Parathyroid adenoma (tissue), 2 donors: ENCODE measurements at regions not wholly inside any gene's neighbourhood (a gene's known extent, or its start where the extent isn't known, plus 50 kb on each side); places are given as distances from the start of the nearest gene placed in this dataset.

Source experiments
- H2AFZ ChIP-seq: fragments of 300-600 bp; sonication (generic); one replicate; pipeline ENCODE4 v1.7.0; 2017; ENCODE audit warnings: antibody characterized with exemption, mild to moderate bottlenecking
- H3K27ac ChIP-seq: fragments of 300-600 bp; sonication (generic); one replicate; pipeline ENCODE4 v1.7.0; 2017
- H3K27me3 ChIP-seq: fragments of 300-600 bp; sonication (generic); one replicate; pipeline ENCODE4 v1.7.0; 2017; ENCODE audit warnings: low read length; ENCODE audit not compliant: control insufficient read depth, insufficient read depth
- H3K36me3 ChIP-seq: fragments of 300-600 bp; sonication (generic); one replicate; pipeline ENCODE4 v1.7.0; 2017; ENCODE audit warnings: low read length; ENCODE audit not compliant: control insufficient read depth, insufficient read depth
- H3K4me1 ChIP-seq: fragments of 300-600 bp; sonication (generic); one replicate; pipeline ENCODE4 v1.7.0; 2017; ENCODE audit warnings: control low read depth
- H3K4me2 ChIP-seq: fragments of 300-600 bp; sonication (generic); one replicate; pipeline ENCODE4 v1.7.0; 2017; ENCODE audit warnings: low read length
- H3K4me3 ChIP-seq: fragments of 300-600 bp; sonication (generic); one replicate; pipeline ENCODE4 v1.7.0; 2017; ENCODE audit warnings: low read depth, low read length
- H3K79me2 ChIP-seq: fragments of 300-600 bp; sonication (generic); one replicate; pipeline ENCODE4 v1.7.0; 2017; ENCODE audit warnings: control low read depth
- H3K9ac ChIP-seq: fragments of 300-600 bp; sonication (generic); one replicate; pipeline ENCODE4 v1.7.0; 2017; ENCODE audit warnings: mild to moderate bottlenecking
- H3K9me3 ChIP-seq: fragments of 300-600 bp; sonication (generic); one replicate; pipeline ENCODE4 v1.7.0; 2017; ENCODE audit warnings: low read length; ENCODE audit not compliant: control insufficient read depth
- CTCF ChIP-seq: fragments of 300-600 bp; sonication (generic); IDR thresholded peaks from one replicate; pipeline ENCODE4 v1.7.0; 2017; ENCODE audit warnings: antibody characterized with exemption, mild to moderate bottlenecking
- donor health status: primary hyperparathyroidism.

GRCh38 chr15:31472636-31473384 is 146.2 kb downstream of the KLF13 start:
- no peak overlapping the region for H3K9ac ChIP-seq
- no peak overlapping the region for H3K27ac ChIP-seq
- H3K4me1 ChIP-seq: no peaks in the 10 kb centered on the region

GRCh38 chr15:31473385-31474058 is 146.9 kb downstream of the KLF13 start:
- no peak overlapping the region for H3K9ac ChIP-seq
- no peak overlapping the region for H3K27ac ChIP-seq
- H3K27me3 ChIP-seq: no peaks in the 10 kb centered on the region
- no peaks in the 10 kb centered on the region for H3K4me1 ChIP-seq
- H3K9me3 ChIP-seq: no peaks in the 10 kb centered on the region
- no peaks in the 10 kb centered on the region for H3K36me3 ChIP-seq
- H3K79me2 ChIP-seq: no peaks in the 10 kb centered on the region
- TF ChIP-seq CTCF: no peak
- H2AFZ ChIP-seq: no peak overlapping the region
- H3K4me2 ChIP-seq: no peak overlapping the region
- no peak overlapping the region for H3K4me3 ChIP-seq

More at GRCh38 chr15:31472636-31473384, 146.2 kb downstream of the KLF13 start:
- H3K79me2 ChIP-seq: no peaks in the 10 kb centered on the region
- no peaks in the 10 kb centered on the region for H3K9me3 ChIP-seq
- no peak overlapping the region for H2AFZ ChIP-seq
- H3K27me3 ChIP-seq: no peaks in the 10 kb centered on the region
- no peak overlapping the region for H3K4me3 ChIP-seq
- TF ChIP-seq CTCF: no peak
- H3K36me3 ChIP-seq: no peaks in the 10 kb centered on the region
- no peak overlapping the region for H3K4me2 ChIP-seq

GRCh38 chr15:31474059-31474868 is 147.6 kb downstream of the KLF13 start:
- no peak overlapping the region for H3K9ac ChIP-seq
- H3K4me1 ChIP-seq: no peaks in the 10 kb centered on the region
- no peak overlapping the region for H3K4me2 ChIP-seq
- no peaks in the 10 kb centered on the region for H3K36me3 ChIP-seq
- no peak overlapping the region for H3K27ac ChIP-seq
- no peak overlapping the region for H3K4me3 ChIP-seq
- H3K9me3 ChIP-seq: no peaks in the 10 kb centered on the region
- no peak for TF ChIP-seq CTCF
- no peak overlapping the region for H2AFZ ChIP-seq
- H3K27me3 ChIP-seq: no peaks in the 10 kb centered on the region
- no peaks in the 10 kb centered on the region for H3K79me2 ChIP-seq

GRCh38 chr15:31476236-31476810 is 149.7 kb downstream of the KLF13 start:
- no peak for TF ChIP-seq CTCF
- Histone ChIP-seq H3K36me3 (no peaks in the 10 kb centered on the region), H3K4me3 (no peak overlapping the region), H3K4me2 (no peak overlapping the region), H3K27ac (no peak overlapping the region), H3K4me1 (no peaks in the 10 kb centered on the region), H3K27me3 (no peaks in the 10 kb centered on the region), H3K9ac (no peak overlapping the region), H3K79me2 (no peaks in the 10 kb centered on the region), H2AFZ (no peak overlapping the region), H3K9me3 (no peaks in the 10 kb centered on the region)
